H9 (cell line): ENCODE measurements at regions not wholly inside any gene's neighbourhood (a gene's known extent, or its start where the extent isn't known, plus 50 kb on each side); places are given as distances from the start of the nearest gene placed in this dataset.

Experiments
- DNase-seq: peaks from one replicate; pipeline ENCODE4 v3.0.0-alpha.2; 2017
- H2AFZ ChIP-seq: one replicate; pipeline ENCODE4 v1.6.1; 2013; ENCODE audit warnings: mild to moderate bottlenecking, low read length, control low read depth, moderate library complexity
- H2AK5ac ChIP-seq: 2 replicates; pipeline ENCODE4 v1.6.1; 2013; ENCODE audit warnings: low read length, control low read depth, mixed read lengths; ENCODE audit not compliant: insufficient read length
- H2BK120ac ChIP-seq: one replicate; pipeline ENCODE4 v1.6.1; 2013; ENCODE audit warnings: low read depth, mild to moderate bottlenecking, low read length, control low read depth, inconsistent platforms; ENCODE audit not compliant: poor library complexity, severe bottlenecking
- H2BK12ac ChIP-seq: 2 replicates; pipeline ENCODE4 v1.6.1; 2013; ENCODE audit warnings: low read length, control low read depth, mixed read lengths, low read depth; ENCODE audit not compliant: insufficient read length
- H2BK15ac ChIP-seq: 2 replicates; pipeline ENCODE4 v1.6.1; 2013; ENCODE audit warnings: low read depth, low read length, control low read depth
- H2BK20ac ChIP-seq: one replicate; pipeline ENCODE4 v1.6.1; 2013; ENCODE audit warnings: low read depth, mild to moderate bottlenecking, low read length, control low read depth, inconsistent platforms; ENCODE audit not compliant: poor library complexity, severe bottlenecking
- H2BK5ac ChIP-seq: 2 replicates; pipeline ENCODE4 v1.6.1; 2013; ENCODE audit warnings: low read length, control low read depth, mixed read lengths; ENCODE audit not compliant: insufficient read length
- H3K14ac ChIP-seq: 2 replicates; pipeline ENCODE4 v1.6.1; 2013; ENCODE audit warnings: low read length, control low read depth; ENCODE audit not compliant: insufficient read depth
- H3K18ac ChIP-seq: 2 replicates; pipeline ENCODE4 v1.6.1; 2013; ENCODE audit warnings: low read depth, mild to moderate bottlenecking, mixed read lengths, low read length, control low read depth; ENCODE audit not compliant: insufficient read length
- H3K23ac ChIP-seq: 2 replicates; pipeline ENCODE4 v1.6.1; 2013; ENCODE audit warnings: low read length, control low read depth, mixed read lengths, low read depth; ENCODE audit not compliant: insufficient read length
- H3K23me2 ChIP-seq: 2 replicates; pipeline ENCODE4 v1.6.1; 2013; ENCODE audit warnings: low read depth, mild to moderate bottlenecking, mixed read lengths, low read length, control low read depth; ENCODE audit not compliant: insufficient read length, poor library complexity, severe bottlenecking
- H3K27ac ChIP-seq: 2 replicates; pipeline ENCODE4 v1.5.1; 2013; ENCODE audit warnings: low read length, control low read depth, mixed read lengths, low read depth; ENCODE audit not compliant: insufficient read length
- H3K27me3 ChIP-seq: 2 replicates; pipeline ENCODE4 v1.6.1; 2013; ENCODE audit warnings: low read length, control low read depth, inconsistent platforms; ENCODE audit not compliant: insufficient read depth
- H3K4ac ChIP-seq: 2 replicates; pipeline ENCODE4 v1.6.1; 2013; ENCODE audit warnings: low read depth, mild to moderate bottlenecking, control low read depth, inconsistent platforms, low read length, moderate library complexity
- H3K4me1 ChIP-seq: 2 replicates; pipeline ENCODE4 v1.6.1; 2013; ENCODE audit warnings: low read length, control low read depth, inconsistent platforms; ENCODE audit not compliant: insufficient read depth
- H3K4me2 ChIP-seq: 2 replicates; pipeline ENCODE4 v1.6.1; 2013; ENCODE audit warnings: low read length, control low read depth, mixed read lengths; ENCODE audit not compliant: insufficient read length, insufficient read depth
- H3K56ac ChIP-seq: 2 replicates; pipeline ENCODE4 v1.6.1; 2013; ENCODE audit warnings: low read depth, mild to moderate bottlenecking, mixed read lengths, low read length, control low read depth; ENCODE audit not compliant: insufficient read length
- H3K79me1 ChIP-seq: 2 replicates; pipeline ENCODE4 v1.6.1; 2013; ENCODE audit warnings: low read depth, mild to moderate bottlenecking, moderate library complexity, low read length, control low read depth, inconsistent platforms; ENCODE audit not compliant: insufficient read depth, poor library complexity, severe bottlenecking
- H3K79me2 ChIP-seq: 2 replicates; pipeline ENCODE4 v1.6.1; 2013; ENCODE audit warnings: low read length, control low read depth, inconsistent platforms; ENCODE audit not compliant: insufficient read depth
- H3K9ac ChIP-seq: 2 replicates; pipeline ENCODE4 v1.6.1; 2013; ENCODE audit warnings: low read length, control low read depth, mixed read lengths; ENCODE audit not compliant: insufficient read length; ENCODE audit errors: extremely low read depth
- H3K9me3 ChIP-seq: one replicate; pipeline ENCODE4 v1.6.1; 2013; ENCODE audit warnings: low read depth, low read length, inconsistent platforms; ENCODE audit not compliant: control insufficient read depth
- H3T11ph ChIP-seq: one replicate; pipeline ENCODE4 v1.6.1; 2013; ENCODE audit warnings: mild to moderate bottlenecking, low read length, control low read depth, inconsistent platforms
- H4K20me1 ChIP-seq: one replicate; pipeline ENCODE4 v1.6.1; 2013; ENCODE audit not compliant: control insufficient read depth, insufficient read length, insufficient read depth
- H4K5ac ChIP-seq: 2 replicates; pipeline ENCODE4 v1.6.1; 2013; ENCODE audit warnings: low read depth, mild to moderate bottlenecking, mixed read lengths, low read length, control low read depth; ENCODE audit not compliant: insufficient read length
- H4K8ac ChIP-seq: replicated peaks from 2 replicates; pipeline ENCODE4 v1.6.1; 2013; ENCODE audit warnings: low read length, control low read depth, mixed read lengths, low read depth; ENCODE audit not compliant: insufficient read length
- H4K91ac ChIP-seq: 2 replicates; pipeline ENCODE4 v1.6.1; 2013; ENCODE audit warnings: low read depth, mild to moderate bottlenecking, moderate library complexity, mixed read lengths, low read length, control low read depth; ENCODE audit not compliant: insufficient read length
- H3K27ac Mint-ChIP-seq, 3 experiments: 2 replicates in 2 of 3; 3 replicates in 1 of 3; pipeline ENCODE4 v1.8.0; 2020 to 2021; ENCODE audit warnings: mixed read lengths in 3 of 3, mild to moderate bottlenecking in 1 of 3, moderate library complexity in 1 of 3
- H3K27me3 Mint-ChIP-seq: 2 replicates; pipeline ENCODE4 v1.8.0; 2021; ENCODE audit warnings: low read depth, mild to moderate bottlenecking, moderate library complexity, mixed read lengths
- H3K36me3 Mint-ChIP-seq, 3 experiments: 2 replicates in 2 of 3; 3 replicates in 1 of 3; pipeline ENCODE4 v1.8.0; 2020 to 2021; ENCODE audit warnings: low read depth in 3 of 3, mixed read lengths in 3 of 3; ENCODE audit not compliant: insufficient read depth in 1 of 3
- H3K4me1 Mint-ChIP-seq, 2 experiments: 2 replicates each; pipeline ENCODE4 v1.8.0; 2020; ENCODE audit warnings: mixed read lengths in 2 of 2
- H3K4me3 Mint-ChIP-seq, 2 experiments: 2 replicates in 1 of 2; 3 replicates in 1 of 2; pipeline ENCODE4 v1.8.0; 2020 to 2021; ENCODE audit warnings: mild to moderate bottlenecking in 2 of 2, mixed read lengths in 2 of 2, moderate library complexity in 1 of 2
- H3K9me3 Mint-ChIP-seq, 2 experiments: 2 replicates in 1 of 2; 3 replicates in 1 of 2; pipeline ENCODE4 v1.8.0; 2020; ENCODE audit warnings: mild to moderate bottlenecking in 2 of 2, mixed read lengths in 2 of 2, moderate library complexity in 1 of 2
- WGBS: extraction: QIAGEN DNeasy Blood & Tissue Kit; methylation state at CpG from one replicate; pipeline ENCODE4 v1.1.7; 2013; ENCODE audit warnings: missing lambda C conversion rate, low lambda C conversion rate, mixed read lengths; ENCODE audit not compliant: insufficient read length; ENCODE audit errors: extremely low coverage; 5-methylcytosine and 5-hydroxymethylcytosine counted together
- TF ChIP-seq, protein P1 (sequence below): fragments of 200-600 bp; sonication (generic); conservative IDR thresholded peaks from 3 replicates; pipeline ENCODE4 v1.8.0; 2021; ENCODE audit warnings: antibody characterized with exemption, mild to moderate bottlenecking

DNA sequence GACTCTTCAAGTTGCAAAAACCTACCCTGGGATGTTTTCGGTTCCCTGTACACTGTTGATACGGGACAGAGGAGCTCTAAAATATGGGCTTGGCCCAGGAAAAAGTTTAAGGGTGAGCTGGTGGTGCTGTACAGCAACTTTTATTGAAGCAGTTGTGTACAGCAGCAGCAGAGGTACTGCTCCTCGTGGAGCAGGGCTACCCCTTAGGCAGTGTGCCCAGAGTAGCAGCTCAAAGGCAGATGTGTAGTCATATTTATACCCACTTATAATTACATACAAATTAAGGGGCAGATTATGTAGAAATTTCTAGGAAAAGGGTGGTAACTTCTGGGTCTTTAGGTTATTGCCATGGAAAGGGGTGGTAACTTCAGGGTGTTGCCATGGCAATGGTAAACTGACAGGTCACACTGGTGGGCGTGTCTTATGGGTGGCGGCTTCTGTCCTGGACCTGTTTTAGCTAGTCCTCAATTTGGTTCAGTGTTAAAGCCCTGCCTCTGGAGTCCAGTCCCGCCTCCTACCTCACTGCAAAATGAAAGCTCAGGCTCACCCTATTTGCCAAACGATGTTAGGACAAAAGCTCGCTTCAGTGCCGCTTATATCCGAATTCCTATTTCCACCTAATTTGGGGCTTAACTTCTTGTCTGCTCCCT is 203.2 kb downstream of the ETAA1 start:
- Histone ChIP-seq H3K4me2 (no peak overlapping the region), H3T11ph (no peak overlapping the region), H3K4ac (no peak overlapping the region), H3K18ac (no peak overlapping the region), H3K23me2 (no peaks in the 10 kb centered on the region), H3K79me2 (no peaks in the 10 kb centered on the region), H3K23ac (no peak overlapping the region), H4K91ac (no peak overlapping the region), H2BK120ac (no peak overlapping the region), H4K20me1 (no peaks in the 10 kb centered on the region), H3K4me1 (no peaks in the 10 kb centered on the region), H3K27ac (no peak overlapping the region), H3K14ac (no peak overlapping the region), H3K56ac (no peak overlapping the region), H2BK20ac (no peak overlapping the region), H4K5ac (no peak overlapping the region), H3K9me3 (no peaks in the 10 kb centered on the region), H3K9ac (no peak overlapping the region), H2BK12ac (no peak overlapping the region), H2BK15ac (no peak overlapping the region), H2AK5ac (no peak overlapping the region), H2BK5ac (no peak overlapping the region), H4K8ac (no peak overlapping the region), H2AFZ (no peak overlapping the region), H3K79me1 (no peaks in the 10 kb centered on the region), H3K27me3 (no peaks in the 10 kb centered on the region)
- Mint-ChIP-seq H3K27ac (no peak overlapping the region; a peak in 1 of 7 replicates), H3K36me3 (no peaks in the 10 kb centered on the region), H3K9me3 (no peaks in the 10 kb centered on the region; a peak in 1 of 5 replicates), H3K27me3 (peaks cover 2% of the 10 kb centered on the region; the same call in 1 of the 2 replicates), H3K4me3 (no peak overlapping the region), H3K4me1 (peaks cover 0 to 5% of the 10 kb centered on the region in 2 experiments; a peak in 2 of 4 replicates)
- WGBS: no CpG with 5 or more reads among the region's 10 CpGs
- peak; percentile 89 for DNase-seq
- TF ChIP-seq, protein P1, sequence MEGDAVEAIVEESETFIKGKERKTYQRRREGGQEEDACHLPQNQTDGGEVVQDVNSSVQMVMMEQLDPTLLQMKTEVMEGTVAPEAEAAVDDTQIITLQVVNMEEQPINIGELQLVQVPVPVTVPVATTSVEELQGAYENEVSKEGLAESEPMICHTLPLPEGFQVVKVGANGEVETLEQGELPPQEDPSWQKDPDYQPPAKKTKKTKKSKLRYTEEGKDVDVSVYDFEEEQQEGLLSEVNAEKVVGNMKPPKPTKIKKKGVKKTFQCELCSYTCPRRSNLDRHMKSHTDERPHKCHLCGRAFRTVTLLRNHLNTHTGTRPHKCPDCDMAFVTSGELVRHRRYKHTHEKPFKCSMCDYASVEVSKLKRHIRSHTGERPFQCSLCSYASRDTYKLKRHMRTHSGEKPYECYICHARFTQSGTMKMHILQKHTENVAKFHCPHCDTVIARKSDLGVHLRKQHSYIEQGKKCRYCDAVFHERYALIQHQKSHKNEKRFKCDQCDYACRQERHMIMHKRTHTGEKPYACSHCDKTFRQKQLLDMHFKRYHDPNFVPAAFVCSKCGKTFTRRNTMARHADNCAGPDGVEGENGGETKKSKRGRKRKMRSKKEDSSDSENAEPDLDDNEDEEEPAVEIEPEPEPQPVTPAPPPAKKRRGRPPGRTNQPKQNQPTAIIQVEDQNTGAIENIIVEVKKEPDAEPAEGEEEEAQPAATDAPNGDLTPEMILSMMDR: no peak
